ENCODE measurements at regions not wholly inside any gene's neighbourhood (a gene's known extent, or its start where the extent isn't known, plus 50 kb on each side); places are given as distances from the start of the nearest gene placed in this dataset.

DNA sequence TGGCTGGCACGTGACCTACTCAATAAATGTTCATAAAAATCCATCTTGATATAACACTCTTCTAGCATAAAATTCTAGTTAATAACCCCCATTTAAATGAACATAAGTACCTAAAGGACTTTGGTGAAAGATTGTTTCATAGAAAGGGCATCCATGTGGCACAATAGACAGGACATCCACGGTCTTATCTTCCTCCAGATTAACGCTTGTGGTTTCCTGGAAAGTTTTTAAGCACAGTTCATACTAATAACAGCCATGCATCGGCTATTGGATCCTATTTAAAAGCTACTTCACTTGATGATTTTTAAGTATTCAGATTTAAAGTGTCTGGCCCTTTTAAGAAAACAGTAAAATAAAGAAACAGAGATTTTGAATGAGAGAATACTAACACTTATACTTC is 288.3 kb downstream of the AHR start:
- no peaks in the 10 kb centered on the region for H3K4me1 Mint-ChIP-seq (ENCODE audit: low read depth, unreplicated experiment)
- no peak overlapping the region for H3K4me3 Mint-ChIP-seq (ENCODE audit: unreplicated experiment)
- no peaks in the 10 kb centered on the region for H3K9me3 Mint-ChIP-seq (ENCODE audit: unreplicated experiment)
- no peak overlapping the region for H3K27ac Mint-ChIP-seq (ENCODE audit: unreplicated experiment)
- TF ChIP-seq, protein P1, sequence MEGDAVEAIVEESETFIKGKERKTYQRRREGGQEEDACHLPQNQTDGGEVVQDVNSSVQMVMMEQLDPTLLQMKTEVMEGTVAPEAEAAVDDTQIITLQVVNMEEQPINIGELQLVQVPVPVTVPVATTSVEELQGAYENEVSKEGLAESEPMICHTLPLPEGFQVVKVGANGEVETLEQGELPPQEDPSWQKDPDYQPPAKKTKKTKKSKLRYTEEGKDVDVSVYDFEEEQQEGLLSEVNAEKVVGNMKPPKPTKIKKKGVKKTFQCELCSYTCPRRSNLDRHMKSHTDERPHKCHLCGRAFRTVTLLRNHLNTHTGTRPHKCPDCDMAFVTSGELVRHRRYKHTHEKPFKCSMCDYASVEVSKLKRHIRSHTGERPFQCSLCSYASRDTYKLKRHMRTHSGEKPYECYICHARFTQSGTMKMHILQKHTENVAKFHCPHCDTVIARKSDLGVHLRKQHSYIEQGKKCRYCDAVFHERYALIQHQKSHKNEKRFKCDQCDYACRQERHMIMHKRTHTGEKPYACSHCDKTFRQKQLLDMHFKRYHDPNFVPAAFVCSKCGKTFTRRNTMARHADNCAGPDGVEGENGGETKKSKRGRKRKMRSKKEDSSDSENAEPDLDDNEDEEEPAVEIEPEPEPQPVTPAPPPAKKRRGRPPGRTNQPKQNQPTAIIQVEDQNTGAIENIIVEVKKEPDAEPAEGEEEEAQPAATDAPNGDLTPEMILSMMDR (IDR thresholded peaks at IDR 0.05; ENCODE audit: partially characterized antibody, unreplicated experiment): no peak
- H3K36me3 Mint-ChIP-seq (ENCODE audit: unreplicated experiment): no peaks in the 10 kb centered on the region
- DNase-seq: no peak
- no peaks in the 10 kb centered on the region for H3K27me3 Mint-ChIP-seq (ENCODE audit: unreplicated experiment)

DNA sequence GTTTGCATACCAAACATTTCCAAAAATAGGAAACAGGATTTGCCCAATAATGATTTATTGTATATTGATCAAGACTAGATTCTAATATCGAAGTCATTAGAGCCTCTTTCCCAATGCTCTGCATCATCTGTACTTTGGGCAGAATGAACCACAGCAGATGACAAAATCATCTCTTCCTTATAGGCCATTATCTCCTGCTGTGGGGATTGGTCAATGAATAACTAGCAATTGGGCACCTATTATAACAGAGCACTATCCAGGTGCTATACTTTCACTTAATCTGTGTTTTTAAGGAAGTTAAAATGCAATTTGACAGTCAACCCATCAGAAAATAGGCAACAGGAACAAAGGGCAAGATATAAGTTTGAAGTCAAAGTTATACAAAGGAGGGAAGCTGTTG is 290.3 kb downstream of the AHR start:
- TF ChIP-seq, protein P1 (IDR thresholded peaks at IDR 0.05; ENCODE audit: partially characterized antibody, unreplicated experiment): no peak
- no peaks in the 10 kb centered on the region for H3K9me3 Mint-ChIP-seq (ENCODE audit: unreplicated experiment)
- H3K4me3 Mint-ChIP-seq (ENCODE audit: unreplicated experiment): no peak overlapping the region
- H3K27ac Mint-ChIP-seq (ENCODE audit: unreplicated experiment): no peak overlapping the region
- H3K4me1 Mint-ChIP-seq (ENCODE audit: low read depth, unreplicated experiment): no peaks in the 10 kb centered on the region
- no peak for DNase-seq
- H3K27me3 Mint-ChIP-seq (ENCODE audit: unreplicated experiment): no peaks in the 10 kb centered on the region
- H3K36me3 Mint-ChIP-seq (ENCODE audit: unreplicated experiment): no peaks in the 10 kb centered on the region

DNA sequence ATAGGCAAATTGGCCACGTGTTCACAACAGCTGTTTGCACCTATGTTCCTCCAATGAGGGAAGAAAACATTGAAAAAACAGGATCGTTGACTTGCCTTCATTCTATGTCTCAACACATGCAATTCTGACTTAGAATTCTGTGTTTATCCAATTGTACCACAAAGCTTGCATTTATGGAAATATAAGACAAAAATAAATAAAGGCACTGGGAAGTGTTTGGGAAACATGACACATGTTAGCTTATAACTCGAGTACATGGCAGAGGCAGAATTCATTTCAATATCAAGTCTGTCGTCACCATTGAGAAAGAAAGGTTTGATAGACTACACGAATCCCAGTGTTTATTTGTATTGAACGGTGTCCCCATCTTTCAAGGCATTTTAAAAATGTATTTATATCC is 291.2 kb downstream of the AHR start:
- H3K4me3 Mint-ChIP-seq (ENCODE audit: unreplicated experiment): no peak overlapping the region
- no peaks in the 10 kb centered on the region for H3K27me3 Mint-ChIP-seq (ENCODE audit: unreplicated experiment)
- H3K4me1 Mint-ChIP-seq (ENCODE audit: low read depth, unreplicated experiment): no peaks in the 10 kb centered on the region
- no peaks in the 10 kb centered on the region for H3K36me3 Mint-ChIP-seq (ENCODE audit: unreplicated experiment)
- H3K9me3 Mint-ChIP-seq (ENCODE audit: unreplicated experiment): no peaks in the 10 kb centered on the region
- no peak for DNase-seq
- TF ChIP-seq, protein P1 (IDR thresholded peaks at IDR 0.05; ENCODE audit: partially characterized antibody, unreplicated experiment): no peak
- no peak overlapping the region for H3K27ac Mint-ChIP-seq (ENCODE audit: unreplicated experiment)

DNA sequence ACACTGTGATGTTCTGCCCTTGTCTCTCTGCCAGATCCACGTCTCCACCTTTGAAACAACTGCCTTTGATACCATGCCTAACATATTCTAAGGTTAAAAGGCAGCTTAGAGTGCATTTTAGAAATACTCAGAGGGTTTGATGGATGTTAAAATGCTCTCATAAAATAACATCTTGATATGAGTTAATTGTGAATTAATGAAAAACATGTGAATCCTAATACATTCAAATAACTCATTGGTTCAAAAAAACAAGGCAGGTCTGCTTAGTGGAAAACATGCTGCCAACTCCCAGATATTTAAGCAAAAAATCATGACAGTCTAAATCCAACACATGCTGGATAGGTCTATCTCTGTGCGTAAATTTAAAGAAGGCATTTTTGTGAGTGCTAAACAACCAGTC is 291.8 kb downstream of the AHR start:
- DNase-seq: no peak
- Mint-ChIP-seq H3K36me3 (ENCODE audit: unreplicated experiment) (no peaks in the 10 kb centered on the region), H3K4me1 (ENCODE audit: low read depth, unreplicated experiment) (no peaks in the 10 kb centered on the region), H3K27me3 (ENCODE audit: unreplicated experiment) (no peaks in the 10 kb centered on the region), H3K27ac (ENCODE audit: unreplicated experiment) (no peak overlapping the region), H3K9me3 (ENCODE audit: unreplicated experiment) (no peaks in the 10 kb centered on the region), H3K4me3 (ENCODE audit: unreplicated experiment) (no peak overlapping the region)
- TF ChIP-seq, protein P1 (IDR thresholded peaks at IDR 0.05; ENCODE audit: partially characterized antibody, unreplicated experiment): no peak

- DNase-seq: no peak
- H3K4me1 Mint-ChIP-seq (ENCODE audit: low read depth, unreplicated experiment): no peaks in the 10 kb centered on the region
- H3K27ac Mint-ChIP-seq (ENCODE audit: unreplicated experiment): no peak overlapping the region
- H3K4me3 Mint-ChIP-seq (ENCODE audit: unreplicated experiment): no peak overlapping the region
- no peaks in the 10 kb centered on the region for H3K36me3 Mint-ChIP-seq (ENCODE audit: unreplicated experiment)
- no peaks in the 10 kb centered on the region for H3K27me3 Mint-ChIP-seq (ENCODE audit: unreplicated experiment)
- H3K9me3 Mint-ChIP-seq (ENCODE audit: unreplicated experiment): no peaks in the 10 kb centered on the region
- TF ChIP-seq, protein P1 (IDR thresholded peaks at IDR 0.05; ENCODE audit: partially characterized antibody, unreplicated experiment): no peak
Observed at GRCh38 chr7:17593819-17594419, 295.5 kb downstream of the AHR start.

Data from glutamatergic neuron (in vitro differentiated cells).